Sigmoid colon (tissue), 6 donors: ENCODE measurements at regions not wholly inside any gene's neighbourhood (a gene's known extent, or its start where the extent isn't known, plus 50 kb on each side); places are given as distances from the start of the nearest gene placed in this dataset.

Experiments used
- DNase-seq: peaks from one replicate; pipeline ENCODE4 v3.0.0-alpha.2; 2019
- H3K27ac ChIP-seq, 4 donors: fragments of 200-600 bp; sonication (generic); one replicate each; pipeline ENCODE4 v1.5.1; 2016 to 2019; ENCODE audit warnings: mild to moderate bottlenecking in 1 of 4
- H3K27me3 ChIP-seq, 3 donors: fragments of 200-600 bp; sonication (generic); one replicate each; pipeline ENCODE4 v1.5.1; 2019; ENCODE audit warnings: mild to moderate bottlenecking in 1 of 3
- H3K36me3 ChIP-seq, 4 donors: fragments of 200-600 bp; sonication (generic); one replicate each; pipeline ENCODE4 v1.5.1; 2016 to 2019
- H3K4me1 ChIP-seq, 4 donors: fragments of 200-600 bp; sonication (generic); one replicate each; pipeline ENCODE4 v1.5.1; 2017 to 2019
- H3K4me3 ChIP-seq, 4 donors: fragments of 200-600 bp; sonication (generic); one replicate each; pipeline ENCODE4 v1.5.1; 2017 to 2019; ENCODE audit warnings: mild to moderate bottlenecking in 2 of 4, moderate library complexity in 1 of 4
- H3K9me3 ChIP-seq, 4 donors: fragments of 200-600 bp in 3 of 4; sonication (generic) in 3 of 4; one replicate each; pipeline versions ENCODE4 v1.5.1 to v1.6.1; 2013 to 2019
- CTCF ChIP-seq, 4 experiments: fragments of 450-650 bp in 3 of 4; fragments of 200-600 bp in 1 of 4; IDR thresholded peaks; one replicate each; pipeline ENCODE4 v1.5.1; 2016 to 2019; ENCODE audit warnings: antibody characterized with exemption in 4 of 4, mild to moderate bottlenecking in 3 of 4, moderate library complexity in 2 of 4
- EP300 ChIP-seq, 4 donors: sonication (generic); formaldehyde crosslinking; IDR thresholded peaks; one replicate each; pipeline ENCODE4 v1.6.1; 2017; ENCODE audit warnings: antibody characterized with exemption in 4 of 4
- POLR2A ChIP-seq, 2 donors: fragments of 450-650 bp; IDR thresholded peaks; one replicate each; pipeline ENCODE4 v1.6.1; 2016; ENCODE audit warnings: antibody characterized with exemption in 2 of 2, mild to moderate bottlenecking in 2 of 2, moderate library complexity in 2 of 2
- POLR2AphosphoS5 ChIP-seq, 4 donors: sonication (generic); formaldehyde crosslinking; IDR thresholded peaks; one replicate each; pipeline ENCODE4 v1.6.1; 2017; ENCODE audit warnings: antibody characterized with exemption in 4 of 4
- WGBS, 2 donors: extraction: QIAGEN DNeasy Blood & Tissue Kit; methylation state at CpG; one replicate each; pipeline ENCODE4 v1.1.7; 2013; 5-methylcytosine and 5-hydroxymethylcytosine counted together
- intact Hi-C: fragments of 100-400 bp; cut with DNase I; formaldehyde crosslinking; loops from one replicate; pipeline ENCODE4 v1.15.1; 2023
- donor health status: healthy with polysubstance abuse.
- donor health status: healthy.

GRCh38 chr2:118535171-118535817 is 312.2 kb downstream of the EN1 start:
- Histone ChIP-seq H3K4me3 (no peak overlapping the region), H3K27ac (no peak overlapping the region), H3K36me3 (no peaks in the 10 kb centered on the region), H3K27me3 (no peaks in the 10 kb centered on the region), H3K4me1 (no peaks in the 10 kb centered on the region), H3K9me3 (no peaks in the 10 kb centered on the region)
- TF ChIP-seq CTCF (IDR thresholded peaks at IDR 0.05): no peak
- no peak for TF ChIP-seq EP300 (IDR thresholded peaks at IDR 0.05)
- no peak for TF ChIP-seq POLR2AphosphoS5 (IDR thresholded peaks at IDR 0.05)
- TF ChIP-seq POLR2A (IDR thresholded peaks at IDR 0.05): no peak
- 54 to 55% methylated on average over 7 of the region's 7 CpGs for WGBS, 2 donors
- intact Hi-C loops: no loop called here
- DNase-seq: no peak

- no peaks in the 10 kb centered on the region for H3K9me3 ChIP-seq
- no peaks in the 10 kb centered on the region for H3K36me3 ChIP-seq
- TF ChIP-seq POLR2AphosphoS5 (IDR thresholded peaks at IDR 0.05) (no peak), EP300 (IDR thresholded peaks at IDR 0.05) (no peak), POLR2A (IDR thresholded peaks at IDR 0.05) (no peak), CTCF (IDR thresholded peaks at IDR 0.05) (no peak)
- intact Hi-C loops: no loop called here
- no peak for DNase-seq
- H3K4me1 ChIP-seq: no peaks in the 10 kb centered on the region
- H3K4me3 ChIP-seq: no peak overlapping the region
- H3K27ac ChIP-seq: no peak overlapping the region
- 78 to 84% methylated on average over 6 of the region's 6 CpGs for WGBS, 2 donors
- H3K27me3 ChIP-seq: no peaks in the 10 kb centered on the region
Observed at GRCh38 chr2:118530976-118531375, 316.5 kb downstream of the EN1 start.

- Histone ChIP-seq H3K4me1 (no peaks in the 10 kb centered on the region), H3K9me3 (no peaks in the 10 kb centered on the region), H3K36me3 (no peaks in the 10 kb centered on the region), H3K27me3 (no peaks in the 10 kb centered on the region), H3K27ac (no peak overlapping the region), H3K4me3 (no peak overlapping the region)
- DNase-seq: no peak
- intact Hi-C loops: no loop called here
- no peak for TF ChIP-seq CTCF (IDR thresholded peaks at IDR 0.05)
- no peak for TF ChIP-seq EP300 (IDR thresholded peaks at IDR 0.05)
- TF ChIP-seq POLR2AphosphoS5 (IDR thresholded peaks at IDR 0.05): no peak
- no peak for TF ChIP-seq POLR2A (IDR thresholded peaks at IDR 0.05)
- WGBS, 2 donors: 4 to 7% methylated on average over 5 of the region's 5 CpGs
Observed at GRCh38 chr2:118529908-118530599, 317.4 kb downstream of the EN1 start.

- Histone ChIP-seq H3K9me3 (no peaks in the 10 kb centered on the region), H3K4me3 (no peak overlapping the region), H3K4me1 (no peaks in the 10 kb centered on the region), H3K27me3 (no peaks in the 10 kb centered on the region), H3K27ac (no peak overlapping the region), H3K36me3 (no peaks in the 10 kb centered on the region)
- TF ChIP-seq POLR2A (IDR thresholded peaks at IDR 0.05) (no peak), CTCF (IDR thresholded peaks at IDR 0.05) (no peak), POLR2AphosphoS5 (IDR thresholded peaks at IDR 0.05) (no peak), EP300 (IDR thresholded peaks at IDR 0.05) (no peak)
- 82 to 87% methylated on average over 4 of the region's 4 CpGs for WGBS, 2 donors
- DNase-seq: no peak
- intact Hi-C loops: no loop called here
Observed at GRCh38 chr2:118527571-118527970, 319.9 kb downstream of the EN1 start.
